SH-SY5Y (cell line): ENCODE measurements at regions not wholly inside any gene's neighbourhood (a gene's known extent, or its start where the extent isn't known, plus 50 kb on each side); places are given as distances from the start of the nearest gene placed in this dataset.

ENCODE experiments used
- GATA2 ChIP-seq: IDR thresholded peaks from 2 replicates; pipeline ENCODE4 v1.6.1; 2011; ENCODE audit warnings: mild to moderate bottlenecking, low read depth, low read length
- GATA3 ChIP-seq: IDR thresholded peaks from 2 replicates; pipeline ENCODE4 v1.6.1; 2011; ENCODE audit warnings: low read depth, mild to moderate bottlenecking, low read length, moderate library complexity

DNA sequence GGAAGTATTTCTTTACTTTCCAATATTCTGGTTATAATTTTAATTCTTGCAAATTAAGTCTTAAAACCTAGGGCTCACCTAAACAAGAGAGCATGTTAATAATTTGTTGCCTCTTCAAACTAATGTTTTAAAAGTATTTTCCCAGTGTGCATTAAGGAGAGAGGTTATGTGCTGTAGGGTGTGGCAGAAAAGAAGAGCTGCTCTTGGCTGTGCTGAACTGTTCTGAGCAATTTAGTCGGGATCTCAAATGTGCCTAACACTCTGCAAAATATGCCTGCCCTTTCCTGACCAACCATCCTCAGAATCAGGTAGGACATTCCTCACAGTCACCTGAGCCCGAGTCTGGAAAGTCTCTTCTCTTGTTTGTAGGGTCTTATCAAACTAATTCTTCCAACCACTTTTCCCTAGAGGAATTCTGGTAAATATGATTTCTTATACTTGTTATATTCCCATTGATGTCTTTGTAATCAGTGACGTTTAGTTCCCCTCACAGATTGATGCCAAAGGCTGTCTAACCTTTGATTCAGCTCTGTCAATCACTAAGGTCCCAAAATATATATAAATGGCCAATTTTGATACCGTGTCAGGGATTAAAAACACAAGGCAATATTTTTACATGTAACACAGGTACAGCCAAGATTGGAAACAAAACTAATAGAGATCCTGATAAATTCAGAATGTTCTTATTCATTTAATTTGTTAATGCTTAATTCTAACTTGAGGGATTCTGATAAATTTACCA is 298.4 kb downstream of the ADGB start:
- no peak for TF ChIP-seq GATA2
- TF ChIP-seq GATA3: no peak
